Vagina (tissue), 2 donors: ENCODE measurements at regions not wholly inside any gene's neighbourhood (a gene's known extent, or its start where the extent isn't known, plus 50 kb on each side); places are given as distances from the start of the nearest gene placed in this dataset.

Source experiments
- CTCF ChIP-seq, 3 experiments: fragments of 450-650 bp in 2 of 3; fragments of 200-600 bp in 1 of 3; sonication (generic) in 1 of 3; IDR thresholded peaks; one replicate each; pipeline ENCODE4 v1.5.1; 2017 to 2019; ENCODE audit warnings: antibody characterized with exemption in 3 of 3, mild to moderate bottlenecking in 2 of 3, moderate library complexity in 2 of 3
- POLR2A ChIP-seq, 2 donors: fragments of 450-650 bp; IDR thresholded peaks; one replicate each; pipeline ENCODE4 v1.6.1; 2017; ENCODE audit warnings: antibody characterized with exemption in 2 of 2, mild to moderate bottlenecking in 2 of 2, moderate library complexity in 2 of 2
- POLR2AphosphoS5 ChIP-seq, 2 donors: sonication (generic); formaldehyde crosslinking; IDR thresholded peaks; one replicate each; pipeline ENCODE4 v1.9.0; 2017; ENCODE audit warnings: antibody characterized with exemption in 2 of 2, mild to moderate bottlenecking in 2 of 2, low read depth in 1 of 2; ENCODE audit not compliant: insufficient read depth in 1 of 2

GRCh38 chr22:48050836-48051235 is 1288.4 kb downstream of the TBC1D22A start:
- no peak for TF ChIP-seq CTCF (IDR thresholded peaks at IDR 0.05)
- no peak for TF ChIP-seq POLR2A (IDR thresholded peaks at IDR 0.05)
- TF ChIP-seq POLR2AphosphoS5 (IDR thresholded peaks at IDR 0.05; ENCODE audit: insufficient read depth in 1 of 2, low read depth in 1 of 2) = no peak
